ENCODE measurements at regions not wholly inside any gene's neighbourhood (a gene's known extent, or its start where the extent isn't known, plus 50 kb on each side); places are given as distances from the start of the nearest gene placed in this dataset.
"Not testable (repeated sequence)": the region's sequence is repeated elsewhere in the genome, so short reads cannot be mapped to it uniquely, and the experiment has no call there.

DNA sequence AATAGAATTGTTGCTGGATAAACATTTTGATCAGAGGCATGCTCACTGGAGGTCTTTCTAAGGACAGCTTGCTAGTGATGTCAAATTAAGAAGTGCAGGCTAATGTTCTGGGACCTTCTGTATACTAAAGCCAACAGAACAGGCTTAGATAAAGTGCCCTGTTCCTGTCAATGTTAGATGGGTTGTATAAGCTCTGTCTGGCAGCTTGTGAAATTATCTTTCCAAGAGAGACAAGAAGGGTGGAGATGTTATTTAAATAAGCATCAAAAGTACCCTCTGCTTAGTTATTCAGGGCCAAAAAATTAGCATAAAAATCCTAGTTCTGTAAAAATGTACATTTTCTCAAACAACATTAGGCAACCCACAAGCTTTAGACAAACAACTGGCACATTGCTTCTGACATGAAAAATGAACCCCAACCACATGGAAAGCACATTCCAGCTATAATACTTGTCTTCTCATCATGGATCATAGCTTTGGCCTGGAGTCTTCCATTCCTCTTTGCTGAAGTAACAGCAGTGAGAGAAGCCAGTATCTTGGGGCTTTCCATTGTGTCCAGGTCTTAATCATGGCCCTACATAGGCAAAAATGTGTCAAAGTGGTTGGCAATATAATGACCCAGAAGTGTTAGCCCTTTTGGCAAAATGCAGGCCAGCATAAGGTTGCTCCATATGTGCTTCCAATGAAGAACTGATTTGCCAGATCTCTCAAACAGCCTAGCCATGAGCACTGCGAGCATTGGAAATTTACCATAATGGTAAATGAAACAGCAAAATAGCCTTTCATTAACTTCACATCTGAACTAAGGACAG is 478.1 kb upstream of the ZNF804A start:
- no peak overlapping the region for H3K4me3 ChIP-seq
- no peaks in the 10 kb centered on the region for H3K36me3 ChIP-seq
- no peaks in the 10 kb centered on the region for H3K4me1 ChIP-seq (replicated peaks)
- H3K27ac ChIP-seq, result no peak overlapping the region
- no peaks in the 10 kb centered on the region for H3K27me3 ChIP-seq (replicated peaks)
- H3K9me3 ChIP-seq (replicated peaks), result no peaks in the 10 kb centered on the region
- DNase-seq (ENCODE audit: low read depth in 1 of 2, low spot score in 2 of 2), result no peak

DNA sequence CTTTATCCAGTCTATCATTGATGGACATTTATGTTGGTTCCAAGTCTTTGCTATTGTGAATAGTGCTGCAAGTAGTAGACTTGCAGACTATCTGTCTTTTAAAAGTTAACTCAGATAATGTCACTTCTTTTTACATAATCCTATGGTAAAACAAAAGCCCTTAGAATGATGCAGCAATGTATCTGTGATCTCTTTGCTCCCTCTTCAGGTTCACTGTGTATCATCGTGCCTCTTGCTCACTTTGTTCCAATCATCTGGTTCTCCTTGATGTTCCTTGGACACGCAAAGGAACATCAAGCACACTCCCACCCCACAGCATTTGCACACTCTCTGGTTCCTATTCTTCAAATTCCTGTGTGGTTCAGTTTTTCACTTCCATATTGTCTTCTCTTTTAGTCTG is 472.5 kb upstream of the ZNF804A start:
- no peak for DNase-seq (ENCODE audit: low read depth in 1 of 2, low spot score in 2 of 2)
- Histone ChIP-seq H3K27ac (no peak overlapping the region), H3K27me3 (replicated peaks) (no peaks in the 10 kb centered on the region), H3K4me3 (no peak overlapping the region), H3K36me3 (no peaks in the 10 kb centered on the region), H3K4me1 (replicated peaks) (no peaks in the 10 kb centered on the region), H3K9me3 (replicated peaks) (no peaks in the 10 kb centered on the region)

DNA sequence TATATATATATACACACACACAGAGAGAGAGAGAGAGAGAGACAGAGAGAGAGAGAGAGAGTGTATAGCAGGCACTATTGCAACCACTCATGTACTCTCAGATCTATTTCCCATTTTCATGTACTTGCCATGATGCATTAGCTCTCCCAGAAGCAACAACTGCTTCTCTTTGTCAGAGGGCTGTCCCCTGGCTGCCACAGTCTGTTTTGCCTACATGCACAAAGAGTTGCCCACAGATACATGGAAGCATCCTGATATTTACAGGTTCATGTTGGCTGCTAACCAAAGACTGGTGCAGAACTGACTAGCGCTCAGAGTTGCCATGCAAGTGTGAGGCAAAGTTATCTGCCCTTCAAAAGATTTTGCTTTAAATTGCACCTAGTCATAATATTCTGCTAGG is 469.3 kb upstream of the ZNF804A start:
- Histone ChIP-seq H3K36me3 (no peaks in the 10 kb centered on the region), H3K4me1 (replicated peaks) (no peaks in the 10 kb centered on the region), H3K27me3 (replicated peaks) (no peaks in the 10 kb centered on the region), H3K4me3 (no peak overlapping the region), H3K27ac (no peak overlapping the region), H3K9me3 (replicated peaks) (no peaks in the 10 kb centered on the region)
- no peak for DNase-seq (ENCODE audit: low read depth in 1 of 2, low spot score in 2 of 2)

- H3K9me3 ChIP-seq (replicated peaks), result no peaks in the 10 kb centered on the region
- H3K27ac ChIP-seq, result no peak overlapping the region
- H3K36me3 ChIP-seq, result no peaks in the 10 kb centered on the region
- no peak for DNase-seq (ENCODE audit: low read depth in 1 of 2, low spot score in 2 of 2)
- no peak overlapping the region for H3K4me3 ChIP-seq
- no peaks in the 10 kb centered on the region for H3K4me1 ChIP-seq (replicated peaks)
- H3K27me3 ChIP-seq (replicated peaks), result no peaks in the 10 kb centered on the region
Measured at GRCh38 chr2:184137955-184138354, 460.4 kb upstream of the ZNF804A start.

- no peak for DNase-seq (ENCODE audit: low read depth in 1 of 2, low spot score in 2 of 2)
- Histone ChIP-seq H3K27me3 (replicated peaks) (no peaks in the 10 kb centered on the region), H3K9me3 (replicated peaks) (no peaks in the 10 kb centered on the region), H3K4me1 (replicated peaks) (no peaks in the 10 kb centered on the region), H3K4me3 (no peak overlapping the region), H3K36me3 (no peaks in the 10 kb centered on the region), H3K27ac (no peak overlapping the region)
Measured at GRCh38 chr2:184141866-184142265, 456.5 kb upstream of the ZNF804A start.

- Histone ChIP-seq H3K27me3 (replicated peaks) (no peaks in the 10 kb centered on the region), H3K4me1 (replicated peaks) (no peaks in the 10 kb centered on the region), H3K27ac (no peak overlapping the region), H3K4me3 (no peak overlapping the region), H3K9me3 (replicated peaks) (no peaks in the 10 kb centered on the region; the same call in 1 of the 2 replicates), H3K36me3 (no peaks in the 10 kb centered on the region)
- DNase-seq (ENCODE audit: low read depth in 1 of 2, low spot score in 2 of 2), result no peak
Measured at GRCh38 chr2:184154438-184154837, 443.9 kb upstream of the ZNF804A start.

DNA sequence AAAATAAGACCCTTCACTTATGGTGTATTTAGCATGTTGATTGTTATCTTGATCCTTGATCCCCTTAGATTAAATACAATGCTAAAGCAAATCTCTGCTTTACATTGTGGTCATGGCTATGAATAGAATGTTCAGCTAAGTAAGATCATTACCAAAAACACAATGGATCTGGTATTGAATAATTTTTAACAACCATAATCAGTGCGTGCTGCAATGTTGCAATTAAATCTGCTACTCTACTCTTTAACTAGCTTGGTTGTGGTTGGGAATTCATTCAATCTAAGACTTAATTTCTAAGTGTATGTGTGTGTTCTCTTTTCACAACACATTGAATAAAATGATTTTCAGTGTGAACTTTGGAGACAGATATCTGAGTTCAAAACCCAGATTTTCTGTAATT is 442.5 kb upstream of the ZNF804A start:
- H3K27me3 ChIP-seq (replicated peaks), result no peaks in the 10 kb centered on the region
- H3K9me3 ChIP-seq (replicated peaks), result no peaks in the 10 kb centered on the region; the same call in 1 of the 2 replicates
- no peaks in the 10 kb centered on the region for H3K36me3 ChIP-seq
- no peak overlapping the region for H3K27ac ChIP-seq
- no peaks in the 10 kb centered on the region for H3K4me1 ChIP-seq (replicated peaks)
- no peak for DNase-seq (ENCODE audit: low read depth in 1 of 2, low spot score in 2 of 2)
- no peak overlapping the region for H3K4me3 ChIP-seq

GRCh38 chr2:184157141-184157540 is 441.2 kb upstream of the ZNF804A start:
- Histone ChIP-seq H3K4me3 (no peak overlapping the region), H3K27ac (no peak overlapping the region), H3K9me3 (replicated peaks) (no peaks in the 10 kb centered on the region; the same call in 1 of the 2 replicates), H3K36me3 (no peaks in the 10 kb centered on the region), H3K4me1 (replicated peaks) (no peaks in the 10 kb centered on the region), H3K27me3 (replicated peaks) (no peaks in the 10 kb centered on the region)
- DNase-seq (ENCODE audit: low read depth in 1 of 2, low spot score in 2 of 2), result no peak

DNA sequence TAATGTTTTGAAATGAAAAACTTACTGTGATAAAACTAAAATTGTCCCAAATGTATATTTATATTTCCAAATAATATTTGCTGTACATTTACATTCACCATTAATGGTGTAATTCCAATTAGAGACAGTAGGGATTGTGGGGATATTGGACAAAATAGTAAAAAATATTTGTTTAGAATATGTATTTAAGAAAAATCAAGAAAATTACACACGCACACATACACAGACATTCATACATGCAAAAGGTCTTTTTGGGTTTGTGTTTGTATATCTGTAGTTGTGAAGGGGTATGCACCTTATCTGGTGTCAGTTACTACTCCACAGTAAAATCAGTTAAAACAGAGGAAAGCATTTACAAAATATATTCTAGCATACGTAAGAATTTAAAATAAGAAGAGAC is 435.9 kb upstream of the ZNF804A start:
- Histone ChIP-seq H3K9me3 (replicated peaks) (no peaks in the 10 kb centered on the region), H3K4me3 (no peak overlapping the region), H3K4me1 (replicated peaks) (no peaks in the 10 kb centered on the region), H3K27me3 (replicated peaks) (no peaks in the 10 kb centered on the region), H3K36me3 (no peaks in the 10 kb centered on the region), H3K27ac (no peak overlapping the region)
- no peak for DNase-seq (ENCODE audit: low read depth in 1 of 2, low spot score in 2 of 2)

DNA sequence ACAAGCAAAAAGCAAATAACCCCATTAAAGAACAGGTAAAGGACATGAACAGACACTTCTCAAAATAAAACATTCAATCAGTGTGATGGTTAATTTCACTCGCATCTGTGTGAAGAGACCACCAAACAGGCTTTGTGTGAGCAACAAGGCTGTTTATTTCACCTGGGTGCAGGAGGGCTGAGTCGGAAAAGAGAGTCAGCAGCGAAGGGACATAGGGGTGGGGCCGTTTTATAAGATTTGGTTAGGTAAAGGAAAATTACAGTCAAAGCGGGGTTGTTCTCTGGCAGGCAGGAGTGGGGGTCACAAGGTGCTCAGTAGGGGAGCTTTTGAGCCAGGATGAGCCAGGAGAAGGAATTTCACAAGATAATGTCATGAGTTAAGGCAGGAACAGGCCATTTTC is 429.5 kb upstream of the ZNF804A start:
- not testable (repeated sequence) for H3K27me3 ChIP-seq (replicated peaks); H3K36me3 ChIP-seq; H3K27ac ChIP-seq; DNase-seq (ENCODE audit: low read depth in 1 of 2, low spot score in 2 of 2); H3K9me3 ChIP-seq (replicated peaks); H3K4me3 ChIP-seq; H3K4me1 ChIP-seq (replicated peaks)

- Histone ChIP-seq H3K9me3 (replicated peaks) (no peaks in the 10 kb centered on the region), H3K36me3 (no peaks in the 10 kb centered on the region), H3K27me3 (replicated peaks) (no peaks in the 10 kb centered on the region), H3K27ac (no peak overlapping the region), H3K4me1 (replicated peaks) (no peaks in the 10 kb centered on the region), H3K4me3 (no peak overlapping the region)
- DNase-seq (ENCODE audit: low read depth in 1 of 2, low spot score in 2 of 2), result no peak
Measured at GRCh38 chr2:184169366-184169765, 429.0 kb upstream of the ZNF804A start.

DNA sequence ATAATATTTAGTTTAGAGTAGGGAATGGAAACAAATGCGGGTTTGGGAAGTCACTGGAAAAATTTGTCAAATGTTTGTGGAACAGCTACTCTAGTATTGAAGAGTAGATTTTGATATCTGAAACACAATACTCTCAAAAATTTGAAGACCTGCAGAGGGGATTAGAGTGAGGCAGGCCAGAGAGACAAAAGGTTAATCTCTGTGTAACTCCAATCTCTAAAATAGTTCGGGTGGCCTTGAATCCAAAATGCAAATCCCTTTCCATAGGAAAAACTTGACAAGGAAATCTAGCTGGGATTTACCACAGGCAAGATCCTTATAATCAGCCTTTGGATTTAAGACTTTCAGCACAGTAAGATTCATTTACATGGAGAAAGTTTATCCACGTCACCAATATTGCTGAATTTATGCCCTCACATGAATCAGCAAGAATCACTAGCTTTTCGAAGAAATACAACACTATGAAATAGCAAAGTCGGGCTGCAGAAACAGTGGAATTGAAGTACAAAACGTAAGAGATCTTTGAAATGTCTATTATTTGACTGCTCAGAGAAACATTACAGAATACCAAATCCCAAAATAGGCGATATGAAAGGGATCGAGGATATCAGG is 423.7 kb upstream of the ZNF804A start:
- no peak overlapping the region for H3K27ac ChIP-seq
- no peak for DNase-seq (ENCODE audit: low read depth in 1 of 2, low spot score in 2 of 2)
- H3K27me3 ChIP-seq (replicated peaks), result no peaks in the 10 kb centered on the region; the same call in 1 of the 2 replicates
- H3K4me3 ChIP-seq, result no peak overlapping the region
- H3K4me1 ChIP-seq (replicated peaks), result no peaks in the 10 kb centered on the region
- H3K9me3 ChIP-seq (replicated peaks), result no peaks in the 10 kb centered on the region
- no peaks in the 10 kb centered on the region for H3K36me3 ChIP-seq

DNA sequence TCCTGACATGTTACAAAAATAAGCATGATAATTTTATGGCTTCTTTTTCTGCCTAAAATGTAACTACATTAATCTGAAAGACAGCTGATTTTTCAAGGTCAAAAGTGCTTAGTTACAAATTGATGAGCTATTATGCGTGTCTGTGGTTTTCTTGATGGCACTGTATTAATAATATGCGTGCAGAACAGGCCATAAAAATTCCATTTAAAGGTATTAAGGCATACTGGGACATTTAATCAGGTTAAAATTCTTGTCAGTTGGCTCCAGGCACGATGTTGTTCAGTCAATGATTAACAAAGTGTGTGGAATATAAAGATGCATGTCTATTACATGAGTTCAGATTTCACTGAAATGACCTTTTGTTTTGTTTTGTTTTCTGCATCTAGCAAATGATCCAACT is 420.1 kb upstream of the ZNF804A start:
- no peaks in the 10 kb centered on the region; the same call in 1 of the 2 replicates for H3K27me3 ChIP-seq (replicated peaks)
- H3K27ac ChIP-seq, result no peak overlapping the region
- no peak overlapping the region for H3K4me3 ChIP-seq
- H3K4me1 ChIP-seq (replicated peaks), result no peaks in the 10 kb centered on the region
- DNase-seq (ENCODE audit: low read depth in 1 of 2, low spot score in 2 of 2), result no peak
- H3K36me3 ChIP-seq, result no peaks in the 10 kb centered on the region
- no peaks in the 10 kb centered on the region for H3K9me3 ChIP-seq (replicated peaks)

DNA sequence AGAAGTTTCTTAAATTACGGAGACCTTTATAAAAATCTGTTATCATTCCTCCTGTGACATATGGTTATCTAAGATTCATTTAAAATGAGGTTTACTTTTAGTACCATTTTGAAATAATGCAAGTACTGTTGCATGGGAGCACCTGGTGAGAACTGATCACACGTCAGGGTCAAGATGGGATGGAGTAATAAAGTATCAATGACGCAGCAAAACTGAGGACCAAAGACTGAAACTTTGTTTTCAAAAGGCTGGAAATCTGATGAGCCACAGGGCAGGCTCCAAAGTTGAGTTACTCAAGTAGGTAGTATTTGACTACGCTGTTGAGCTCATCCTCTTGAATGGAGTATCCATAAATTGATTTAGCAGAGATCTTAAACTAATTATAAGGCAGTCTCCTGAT is 411.9 kb upstream of the ZNF804A start:
- no peaks in the 10 kb centered on the region for H3K36me3 ChIP-seq
- no peaks in the 10 kb centered on the region for H3K9me3 ChIP-seq (replicated peaks)
- H3K27me3 ChIP-seq (replicated peaks), result no peaks in the 10 kb centered on the region
- no peak overlapping the region for H3K4me3 ChIP-seq
- DNase-seq (ENCODE audit: low read depth in 1 of 2, low spot score in 2 of 2), result no peak
- H3K27ac ChIP-seq, result no peak overlapping the region
- no peaks in the 10 kb centered on the region for H3K4me1 ChIP-seq (replicated peaks)
